ENCODE measurements at regions not wholly inside any gene's neighbourhood (a gene's known extent, or its start where the extent isn't known, plus 50 kb on each side); places are given as distances from the start of the nearest gene placed in this dataset.

DNA sequence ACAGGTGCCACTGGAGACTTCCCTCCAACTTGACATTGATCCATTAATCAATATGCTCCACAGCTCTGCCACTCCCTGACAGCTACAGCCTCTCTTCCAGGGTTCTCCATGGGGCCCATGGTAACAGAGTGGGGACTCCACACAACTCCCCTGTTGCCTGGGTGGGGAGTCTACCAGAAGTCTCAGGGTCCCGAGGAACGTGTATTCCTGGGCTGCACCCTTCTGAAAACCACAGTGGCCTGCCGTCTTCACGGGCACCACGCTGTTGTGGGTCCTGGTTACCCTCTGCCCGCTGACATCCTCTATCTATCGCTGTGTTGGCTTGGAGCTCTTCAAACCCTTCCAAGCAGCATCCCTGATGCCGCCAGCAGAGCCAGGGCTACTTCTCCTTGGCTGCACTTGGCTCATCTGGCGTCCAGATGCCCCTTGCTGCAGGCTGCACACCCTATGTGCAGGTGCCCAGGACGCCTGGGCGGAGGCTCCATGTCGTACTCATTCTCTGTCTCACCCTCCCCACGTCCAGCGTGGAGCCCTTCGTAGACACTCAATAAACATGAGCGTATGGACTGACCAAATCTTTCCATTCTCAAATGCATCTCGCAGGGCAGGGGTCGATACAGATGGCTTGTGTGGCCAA lies 1341.8 kb downstream of the TBC1D22A start:
- no peaks in the 10 kb centered on the region for H3K27me3 ChIP-seq (ENCODE audit: control insufficient read depth, insufficient read depth, low read length)
- DNase-seq (ENCODE audit: low read depth) (no peak), FAIRE-seq (peak; percentile 13)
- H3K4me3 ChIP-seq (ENCODE audit: low read depth, low read length) = no peak overlapping the region
- TF ChIP-seq, protein P1, sequence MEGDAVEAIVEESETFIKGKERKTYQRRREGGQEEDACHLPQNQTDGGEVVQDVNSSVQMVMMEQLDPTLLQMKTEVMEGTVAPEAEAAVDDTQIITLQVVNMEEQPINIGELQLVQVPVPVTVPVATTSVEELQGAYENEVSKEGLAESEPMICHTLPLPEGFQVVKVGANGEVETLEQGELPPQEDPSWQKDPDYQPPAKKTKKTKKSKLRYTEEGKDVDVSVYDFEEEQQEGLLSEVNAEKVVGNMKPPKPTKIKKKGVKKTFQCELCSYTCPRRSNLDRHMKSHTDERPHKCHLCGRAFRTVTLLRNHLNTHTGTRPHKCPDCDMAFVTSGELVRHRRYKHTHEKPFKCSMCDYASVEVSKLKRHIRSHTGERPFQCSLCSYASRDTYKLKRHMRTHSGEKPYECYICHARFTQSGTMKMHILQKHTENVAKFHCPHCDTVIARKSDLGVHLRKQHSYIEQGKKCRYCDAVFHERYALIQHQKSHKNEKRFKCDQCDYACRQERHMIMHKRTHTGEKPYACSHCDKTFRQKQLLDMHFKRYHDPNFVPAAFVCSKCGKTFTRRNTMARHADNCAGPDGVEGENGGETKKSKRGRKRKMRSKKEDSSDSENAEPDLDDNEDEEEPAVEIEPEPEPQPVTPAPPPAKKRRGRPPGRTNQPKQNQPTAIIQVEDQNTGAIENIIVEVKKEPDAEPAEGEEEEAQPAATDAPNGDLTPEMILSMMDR (IDR thresholded peaks at IDR 0.05; ENCODE audit: insufficient read depth, low read length, severe bottlenecking) = no peak
- H3K36me3 ChIP-seq (ENCODE audit: control insufficient read depth, insufficient read depth, low read length) = no peaks in the 10 kb centered on the region

DNA sequence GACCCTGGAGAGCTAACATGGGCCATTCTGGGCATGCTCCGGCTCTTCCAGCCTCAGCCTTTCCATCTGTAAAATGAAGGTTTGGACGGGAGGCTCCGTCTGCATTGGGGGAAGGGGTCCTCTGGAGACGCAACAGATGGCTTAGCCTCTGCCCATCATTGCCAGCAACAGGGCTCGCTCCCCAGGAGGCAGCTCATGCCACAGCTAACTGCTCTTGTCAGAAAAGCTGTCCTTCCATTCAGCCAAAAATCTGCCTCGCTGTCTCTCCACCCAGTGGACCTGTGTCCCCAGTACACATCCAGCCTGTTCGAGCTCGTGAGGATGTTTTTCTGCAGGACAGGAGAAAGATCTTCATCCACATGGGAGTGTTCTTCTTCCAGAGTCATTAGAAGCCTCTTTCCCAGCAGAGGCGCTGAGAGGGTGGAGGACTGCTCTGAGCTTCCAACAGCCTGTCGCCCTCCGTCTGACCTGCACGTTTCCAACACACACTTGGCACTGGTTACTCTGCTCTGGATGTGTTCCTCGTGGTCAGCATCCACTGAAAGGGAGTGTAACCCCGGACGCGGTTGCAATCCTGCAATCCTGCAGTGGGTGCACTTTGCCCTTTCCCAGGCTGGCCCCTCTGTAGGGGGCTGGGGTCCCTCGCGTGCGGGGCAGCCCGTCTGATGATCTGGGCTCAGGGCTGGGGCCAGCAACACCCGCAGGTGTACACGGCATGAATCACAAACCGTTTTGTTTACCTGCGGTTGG lies 1340.9 kb downstream of the TBC1D22A start:
- Histone ChIP-seq H3K4me3 (ENCODE audit: low read depth, low read length) (no peak overlapping the region), H3K27me3 (ENCODE audit: control insufficient read depth, insufficient read depth, low read length) (no peaks in the 10 kb centered on the region), H3K36me3 (ENCODE audit: control insufficient read depth, insufficient read depth, low read length) (no peaks in the 10 kb centered on the region)
- FAIRE-seq (no peak), DNase-seq (ENCODE audit: low read depth) (no peak)
- TF ChIP-seq, protein P1 (IDR thresholded peaks at IDR 0.05; ENCODE audit: insufficient read depth, low read length, severe bottlenecking) = no peak

DNA sequence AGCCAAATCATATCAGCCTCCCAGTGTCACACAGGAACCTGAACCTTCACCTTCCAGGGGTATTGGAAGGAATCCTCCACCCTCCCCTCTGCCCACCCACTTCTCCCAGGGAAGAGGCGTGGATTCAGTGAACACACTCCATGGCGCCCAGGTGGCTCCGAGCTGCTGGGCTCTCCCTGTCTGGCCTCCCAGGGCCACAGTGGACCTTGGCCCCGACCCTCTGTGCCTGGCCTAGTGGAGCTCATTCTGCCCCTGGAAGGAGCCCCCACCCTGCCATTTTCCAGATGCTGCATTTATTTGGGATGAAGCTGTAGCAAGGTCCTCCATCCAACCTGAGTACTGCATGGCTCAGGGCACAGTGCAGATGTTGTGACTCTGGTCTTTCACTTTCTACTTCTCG lies 1340.1 kb downstream of the TBC1D22A start:
- Histone ChIP-seq H3K36me3 (ENCODE audit: control insufficient read depth, insufficient read depth, low read length) (no peaks in the 10 kb centered on the region), H3K4me3 (ENCODE audit: low read depth, low read length) (no peak overlapping the region), H3K27me3 (ENCODE audit: control insufficient read depth, insufficient read depth, low read length) (no peaks in the 10 kb centered on the region)
- no peak for FAIRE-seq
- no peak for DNase-seq (ENCODE audit: low read depth)
- TF ChIP-seq, protein P1 (IDR thresholded peaks at IDR 0.05; ENCODE audit: insufficient read depth, low read length, severe bottlenecking) = no peak

DNA sequence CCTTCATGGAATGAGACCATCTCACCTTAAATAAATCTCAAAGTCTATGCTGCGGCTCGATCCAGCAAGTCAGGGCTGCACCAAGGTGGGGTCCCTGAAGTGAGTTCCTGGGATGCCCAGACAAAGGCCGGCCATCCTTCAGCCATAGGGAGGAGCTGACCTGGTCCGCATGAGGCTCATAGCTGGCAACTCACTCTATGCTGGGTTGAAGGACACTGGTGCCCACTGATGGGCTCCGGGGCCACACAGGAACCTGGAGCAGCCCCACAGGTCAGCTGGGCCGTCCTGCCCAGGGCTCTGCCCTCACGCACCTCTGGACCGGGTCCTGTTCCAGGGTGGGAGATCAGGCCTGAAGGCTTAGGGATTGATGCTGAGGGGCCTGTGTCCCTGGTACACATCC lies 1339.3 kb downstream of the TBC1D22A start:
- FAIRE-seq = no peak
- DNase-seq (ENCODE audit: low read depth) = no peak
- H3K27me3 ChIP-seq (ENCODE audit: control insufficient read depth, insufficient read depth, low read length) = no peaks in the 10 kb centered on the region

DNA sequence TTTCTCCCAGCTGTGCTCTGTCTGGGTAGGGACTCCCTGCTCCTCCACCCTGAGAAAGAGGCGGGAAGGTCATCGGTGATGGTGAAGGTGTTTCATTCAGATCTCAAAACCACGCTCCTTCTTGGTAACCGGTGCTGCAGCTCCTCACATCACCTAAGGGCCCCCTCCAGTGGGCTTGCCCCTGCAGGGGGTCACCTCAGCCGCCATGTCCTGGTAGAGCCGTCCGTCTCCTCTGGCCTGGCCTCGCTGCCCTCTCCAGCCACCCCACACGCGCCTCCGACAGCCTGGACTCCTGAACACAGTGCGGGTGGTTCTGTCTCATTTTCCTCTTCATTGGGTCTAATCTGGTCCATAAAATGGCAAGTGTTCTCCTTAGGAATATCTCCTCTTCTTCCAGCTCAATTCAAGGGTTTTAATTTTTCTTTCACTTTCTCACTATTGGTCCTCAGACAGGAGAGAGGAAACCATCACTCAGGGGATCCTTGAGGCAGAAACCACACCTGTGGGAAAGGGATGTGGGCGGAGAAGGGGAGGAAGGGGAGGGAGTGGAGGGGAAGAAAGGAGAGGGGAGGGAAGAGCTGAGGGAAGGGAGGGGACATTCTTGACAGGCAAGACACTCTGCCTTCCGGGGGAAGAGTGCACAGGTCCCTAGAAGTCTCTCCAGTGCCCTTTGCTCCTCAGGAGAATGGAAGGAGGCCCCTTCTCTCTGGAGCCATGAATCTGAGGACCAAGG lies 1338.4 kb downstream of the TBC1D22A start:
- TF ChIP-seq, protein P1 (IDR thresholded peaks at IDR 0.05; ENCODE audit: insufficient read depth, low read length, severe bottlenecking) = no peak
- no peaks in the 10 kb centered on the region for H3K36me3 ChIP-seq (ENCODE audit: control insufficient read depth, insufficient read depth, low read length)
- H3K27me3 ChIP-seq (ENCODE audit: control insufficient read depth, insufficient read depth, low read length) = no peaks in the 10 kb centered on the region
- no peak overlapping the region for H3K4me3 ChIP-seq (ENCODE audit: low read depth, low read length)
- FAIRE-seq = no peak
- no peak for DNase-seq (ENCODE audit: low read depth)

More for the DNA sequence above, 1339.3 kb downstream of the TBC1D22A start:
- Histone ChIP-seq H3K4me3 (ENCODE audit: low read depth, low read length) (no peak overlapping the region), H3K36me3 (ENCODE audit: control insufficient read depth, insufficient read depth, low read length) (no peaks in the 10 kb centered on the region)
- TF ChIP-seq, protein P1 (IDR thresholded peaks at IDR 0.05; ENCODE audit: insufficient read depth, low read length, severe bottlenecking) = no peak

Measured in bronchial epithelial cell (primary cell).